Astrocyte of the cerebellum (primary cell): ENCODE measurements at regions not wholly inside any gene's neighbourhood (a gene's known extent, or its start where the extent isn't known, plus 50 kb on each side); places are given as distances from the start of the nearest gene placed in this dataset.

Experiments
- DNase-seq: peaks from one replicate; pipeline ENCODE4 v3.0.0-alpha.2; 2011; ENCODE audit warnings: low read depth
- H3K4me3 ChIP-seq: 2 replicates; pipeline ENCODE4 v1.5.1; 2011; ENCODE audit warnings: mild to moderate bottlenecking, low read depth, low read length, moderate library complexity
- in situ Hi-C: cut with HindIII; loops from 2 replicates; pipeline ENCODE4 v1.10.0; 2017; ENCODE audit warnings: low sequenced_read_pairs
- TF ChIP-seq, protein P1 (sequence below): IDR thresholded peaks from 2 replicates; pipeline ENCODE4 v1.5.1; 2012; ENCODE audit warnings: low read length, low read depth, moderate library complexity, mild to moderate bottlenecking; ENCODE audit errors: missing control alignments

DNA sequence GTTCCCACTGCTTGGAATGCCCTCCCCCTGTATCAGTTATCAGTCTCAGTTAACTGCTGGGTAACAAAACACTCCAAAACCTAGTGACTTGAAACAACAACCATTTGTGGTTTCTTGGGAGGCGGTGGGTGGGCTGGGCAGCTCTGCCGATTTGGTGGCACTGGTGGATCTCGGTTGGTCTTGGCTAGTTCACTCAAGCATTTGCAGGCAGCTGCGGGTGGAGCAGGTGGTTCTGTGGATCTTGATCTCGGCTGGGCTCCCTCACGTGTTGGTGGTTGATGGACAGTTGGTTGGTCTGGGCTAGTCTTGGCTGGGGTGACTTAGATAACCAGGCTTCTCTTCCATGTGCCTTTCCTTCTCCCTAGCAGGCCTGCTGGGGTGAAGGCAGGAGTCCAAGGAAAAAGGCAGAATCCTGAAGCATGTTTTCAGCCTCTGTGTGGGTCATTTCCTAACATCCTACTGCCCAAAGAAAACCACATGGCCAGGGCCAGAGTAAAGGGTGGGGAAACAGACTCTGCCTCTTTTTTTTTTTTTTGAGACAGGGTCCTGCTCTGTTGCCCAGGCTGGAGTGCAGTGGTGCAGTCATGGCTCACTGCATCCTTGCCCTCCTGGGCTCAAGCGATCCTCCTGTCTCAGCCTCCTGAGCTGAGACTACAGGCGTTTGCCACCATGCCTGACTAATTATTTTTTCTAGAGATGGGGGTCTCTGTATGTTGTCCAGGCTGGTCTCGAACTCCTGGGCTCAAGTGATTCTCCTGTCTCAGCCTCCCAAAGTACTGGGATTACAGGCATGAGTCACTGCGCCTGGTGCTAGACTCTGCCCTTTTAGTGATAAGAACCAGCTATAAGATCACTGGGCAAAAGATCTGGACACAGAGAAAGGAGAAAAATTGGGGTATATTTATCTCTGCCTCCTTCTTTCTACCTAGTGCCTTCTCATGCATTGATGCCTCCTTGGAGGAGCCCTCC is 183.7 kb downstream of the RGS3 start:
- no peak overlapping the region for H3K4me3 ChIP-seq
- DNase-seq: no peak
- TF ChIP-seq, protein P1, sequence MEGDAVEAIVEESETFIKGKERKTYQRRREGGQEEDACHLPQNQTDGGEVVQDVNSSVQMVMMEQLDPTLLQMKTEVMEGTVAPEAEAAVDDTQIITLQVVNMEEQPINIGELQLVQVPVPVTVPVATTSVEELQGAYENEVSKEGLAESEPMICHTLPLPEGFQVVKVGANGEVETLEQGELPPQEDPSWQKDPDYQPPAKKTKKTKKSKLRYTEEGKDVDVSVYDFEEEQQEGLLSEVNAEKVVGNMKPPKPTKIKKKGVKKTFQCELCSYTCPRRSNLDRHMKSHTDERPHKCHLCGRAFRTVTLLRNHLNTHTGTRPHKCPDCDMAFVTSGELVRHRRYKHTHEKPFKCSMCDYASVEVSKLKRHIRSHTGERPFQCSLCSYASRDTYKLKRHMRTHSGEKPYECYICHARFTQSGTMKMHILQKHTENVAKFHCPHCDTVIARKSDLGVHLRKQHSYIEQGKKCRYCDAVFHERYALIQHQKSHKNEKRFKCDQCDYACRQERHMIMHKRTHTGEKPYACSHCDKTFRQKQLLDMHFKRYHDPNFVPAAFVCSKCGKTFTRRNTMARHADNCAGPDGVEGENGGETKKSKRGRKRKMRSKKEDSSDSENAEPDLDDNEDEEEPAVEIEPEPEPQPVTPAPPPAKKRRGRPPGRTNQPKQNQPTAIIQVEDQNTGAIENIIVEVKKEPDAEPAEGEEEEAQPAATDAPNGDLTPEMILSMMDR: no peak
- in situ Hi-C loops: no loop called here

DNA sequence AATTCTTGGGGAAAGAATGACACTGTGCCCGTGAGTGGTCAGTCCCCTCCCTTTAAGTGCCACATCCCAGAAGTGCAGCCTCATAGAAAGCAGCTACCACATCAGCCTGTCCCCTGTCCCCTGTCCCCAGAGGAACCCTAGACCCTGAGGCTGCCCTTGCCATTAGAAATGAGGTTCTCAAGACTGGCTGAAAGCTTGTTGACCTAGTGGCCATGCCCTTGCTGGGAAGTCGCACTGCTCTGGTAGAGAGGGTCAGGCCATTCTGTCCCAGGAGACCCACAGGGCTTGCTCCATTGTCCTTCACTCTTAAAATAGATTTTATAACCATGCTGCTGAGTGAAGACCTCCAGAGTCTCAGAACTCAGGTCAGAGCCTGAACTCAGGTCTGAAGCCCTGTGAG is 184.5 kb downstream of the RGS3 start:
- in situ Hi-C loops: no loop called here
- DNase-seq: no peak
- TF ChIP-seq, protein P1: no peak
- H3K4me3 ChIP-seq: no peak overlapping the region

- TF ChIP-seq, protein P1: no peak
- DNase-seq: no peak
- no peak overlapping the region for H3K4me3 ChIP-seq
- in situ Hi-C loops: no loop called here
Observed at GRCh38 chr9:113648586-113648985, 185.1 kb downstream of the RGS3 start.

GRCh38 chr9:113649054-113649453 is 185.5 kb downstream of the RGS3 start:
- in situ Hi-C loops: no loop called here
- no peak overlapping the region for H3K4me3 ChIP-seq
- TF ChIP-seq, protein P1: peak; percentile 8
- DNase-seq: no peak

- no peak overlapping the region for H3K4me3 ChIP-seq
- TF ChIP-seq, protein P1: no peak
- in situ Hi-C loops: loop anchor here (25.0 kb wide), 1 partner anchor 363 kb away; the partner anchor contains the start of genes CDC26 and PRPF4
- DNase-seq: no peak
Observed at GRCh38 chr9:113649855-113650206, 186.3 kb downstream of the RGS3 start.

- TF ChIP-seq, protein P1: no peak
- no peak for DNase-seq
- no peak overlapping the region for H3K4me3 ChIP-seq
- in situ Hi-C loops: loop anchor here (25.0 kb wide), 1 partner anchor 363 kb away; the partner anchor contains the start of genes CDC26 and PRPF4
Observed at GRCh38 chr9:113650207-113651131, 186.9 kb downstream of the RGS3 start.
